HEK293T (cell line): ENCODE measurements at regions not wholly inside any gene's neighbourhood (a gene's known extent, or its start where the extent isn't known, plus 50 kb on each side); places are given as distances from the start of the nearest gene placed in this dataset.

Experiments used
- ARNT ChIP-seq: fragments of 450-650 bp; IDR thresholded peaks from 2 replicates; pipeline ENCODE4 v1.6.1; 2017; ENCODE audit warnings: mild to moderate bottlenecking
- BHLHE40 ChIP-seq: fragments of 450-650 bp; IDR thresholded peaks from 2 replicates; pipeline ENCODE4 v1.6.1; 2016; ENCODE audit warnings: mild to moderate bottlenecking, moderate library complexity, borderline replicate concordance
- FOXA1 ChIP-seq: fragments of 450-650 bp; IDR thresholded peaks from 2 replicates; pipeline ENCODE4 v1.6.1; 2016; ENCODE audit warnings: mild to moderate bottlenecking
- FOXK2 ChIP-seq: fragments of 450-650 bp; IDR thresholded peaks from 2 replicates; pipeline ENCODE4 v1.6.1; 2016; ENCODE audit warnings: mild to moderate bottlenecking
- FOXM1 ChIP-seq: fragments of 450-650 bp; IDR thresholded peaks from 2 replicates; pipeline ENCODE4 v1.6.1; 2017; ENCODE audit warnings: mild to moderate bottlenecking, borderline replicate concordance
- LEF1 ChIP-seq: fragments of 450-650 bp; IDR thresholded peaks from 2 replicates; pipeline ENCODE4 v1.6.1; 2017; ENCODE audit warnings: mild to moderate bottlenecking, borderline replicate concordance
- SP1 ChIP-seq: fragments of 450-650 bp; IDR thresholded peaks from 2 replicates; pipeline ENCODE4 v1.6.1; 2017
- SUZ12 ChIP-seq: fragments of 450-650 bp; IDR thresholded peaks from 2 replicates; pipeline ENCODE4 v1.6.1; 2016; ENCODE audit warnings: mild to moderate bottlenecking
- TARDBP ChIP-seq: fragments of 450-650 bp; IDR thresholded peaks from 2 replicates; pipeline ENCODE4 v1.6.1; 2016
- ZNF384 ChIP-seq: fragments of 450-650 bp; IDR thresholded peaks from 2 replicates; pipeline ENCODE4 v1.6.1; 2016

DNA sequence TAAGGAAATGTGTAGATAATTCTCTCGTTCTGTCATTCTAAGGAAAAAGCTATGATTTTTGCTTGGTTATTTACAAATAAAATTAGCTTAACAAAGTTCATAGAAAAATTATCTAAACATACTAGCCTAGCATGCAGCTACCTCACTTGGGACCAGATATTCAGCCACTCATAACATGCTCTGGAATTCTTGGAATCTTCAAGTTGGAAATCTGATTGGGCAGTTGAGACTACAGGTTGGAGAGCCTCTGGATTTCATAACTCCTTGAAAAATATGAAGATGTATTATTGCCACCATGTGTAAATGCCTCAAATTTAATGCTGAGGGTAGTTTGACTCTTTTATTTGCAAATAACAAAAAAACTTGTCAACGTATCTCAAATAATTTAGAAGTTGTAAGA is 132.2 kb upstream of the GULP1 start:
- no peak for TF ChIP-seq FOXM1
- no peak for TF ChIP-seq TARDBP
- no peak for TF ChIP-seq LEF1
- no peak for TF ChIP-seq SP1
- TF ChIP-seq SUZ12, result no peak
- no peak for TF ChIP-seq FOXK2
- no peak for TF ChIP-seq BHLHE40
- no peak for TF ChIP-seq ARNT
- no peak for TF ChIP-seq FOXA1
- TF ChIP-seq ZNF384, result no peak
